ENCODE measurements at regions not wholly inside any gene's neighbourhood (a gene's known extent, or its start where the extent isn't known, plus 50 kb on each side); places are given as distances from the start of the nearest gene placed in this dataset.

GRCh38 chr2:63665846-63666475, 77.2 kb downstream of the MDH1 start:
- TF ChIP-seq CTCF (IDR thresholded peaks at IDR 0.05) (no peak), EZH2 (IDR thresholded peaks at IDR 0.05; ENCODE audit: borderline replicate concordance, insufficient read depth, low read depth, low read length, poor library complexity, severe bottlenecking) (no peak)

Measured in B cell (primary cell).